HG02763 (cell line): ENCODE measurements at regions not wholly inside any gene's neighbourhood (a gene's known extent, or its start where the extent isn't known, plus 50 kb on each side); places are given as distances from the start of the nearest gene placed in this dataset.

Source experiments
- ATAC-seq: cut with Tn5 transposase; IDR thresholded peaks from one replicate; pipeline ENCODE4 v1.9.1; 2021; ENCODE audit warnings: mild to moderate bottlenecking, moderate library complexity; ENCODE audit not compliant: unreplicated experiment

- ATAC-seq = no peak
Measured at GRCh38 chr10:110413049-110413783, 84.5 kb upstream of the DUSP5 start.

- peak; percentile 6 for ATAC-seq
Measured at GRCh38 chr10:110413903-110414547, 83.7 kb upstream of the DUSP5 start.

- ATAC-seq = peak; percentile 79
Measured at GRCh38 chr10:110414548-110415309, 83.0 kb upstream of the DUSP5 start.

GRCh38 chr10:110415809-110416208, 81.9 kb upstream of the DUSP5 start:
- no peak for ATAC-seq

GRCh38 chr10:110416776-110417711, 80.7 kb upstream of the DUSP5 start:
- no peak for ATAC-seq

- no peak for ATAC-seq
Measured at GRCh38 chr10:110418218-110418617, 79.5 kb upstream of the DUSP5 start.

- ATAC-seq = no peak
Measured at GRCh38 chr10:110419265-110419664, 78.4 kb upstream of the DUSP5 start.

- no peak for ATAC-seq
Measured at GRCh38 chr10:110420401-110421193, 77.1 kb upstream of the DUSP5 start.

- ATAC-seq = no peak
Measured at GRCh38 chr10:110421512-110422138, 76.1 kb upstream of the DUSP5 start.

- no peak for ATAC-seq
Measured at GRCh38 chr10:110422548-110422947, 75.2 kb upstream of the DUSP5 start.

GRCh38 chr10:110423650-110424049, 74.1 kb upstream of the DUSP5 start:
- ATAC-seq = no peak

GRCh38 chr10:110425684-110426293, 71.9 kb upstream of the DUSP5 start:
- peak; percentile 59 for ATAC-seq

GRCh38 chr10:110426294-110427181, 71.2 kb upstream of the DUSP5 start:
- ATAC-seq = no peak

GRCh38 chr10:110429301-110429700, 68.4 kb upstream of the DUSP5 start:
- no peak for ATAC-seq

GRCh38 chr10:110430340-110431273, 67.1 kb upstream of the DUSP5 start:
- ATAC-seq = no peak

GRCh38 chr10:110431659-110432058, 66.0 kb upstream of the DUSP5 start:
- ATAC-seq = no peak

GRCh38 chr10:110432084-110432483, 65.6 kb upstream of the DUSP5 start:
- no peak for ATAC-seq
